HEK293 (cell line): ENCODE measurements at regions not wholly inside any gene's neighbourhood (a gene's known extent, or its start where the extent isn't known, plus 50 kb on each side); places are given as distances from the start of the nearest gene placed in this dataset.

Source experiments
- CTCF ChIA-PET: fragments of 350-600 bp; formaldehyde crosslinking; extraction: SDS; loops from one replicate; lab custom pipeline; 2021; ENCODE audit warnings: antibody characterized with exemption; lab: Yijun Ruan, JAX
- POLR2A ChIA-PET: fragments of 300-600 bp; formaldehyde crosslinking; extraction: SDS; loops from one replicate; lab custom pipeline; 2020; ENCODE audit warnings: antibody characterized with exemption, inconsistent platforms; lab: Yijun Ruan, JAX
- H3K27ac ChIP-seq: fragments of 200-500 bp; sonication (Bioruptor generic); 2 replicates; pipeline ENCODE4 v1.5.1; 2014; ENCODE audit warnings: low read depth, low read length, control low read depth, inconsistent platforms; ENCODE audit errors: extremely low read depth
- H3K36me3 ChIP-seq, 2 experiments: fragments of 200-500 bp in 1 of 2; sonication (Bioruptor generic) in 1 of 2; 1 replicate in 1 of 2; 2 replicates in 1 of 2; pipeline ENCODE4 v1.5.1; 2014 to 2017; ENCODE audit warnings: inconsistent platforms in 2 of 2, low read length in 2 of 2; ENCODE audit not compliant: control insufficient read depth in 2 of 2, insufficient read depth in 1 of 2
- H3K4me1 ChIP-seq: fragments of 200-500 bp; sonication (Bioruptor generic); 2 replicates; pipeline ENCODE4 v1.5.1; 2014; ENCODE audit warnings: mild to moderate bottlenecking, low read length, inconsistent platforms; ENCODE audit not compliant: control insufficient read depth, insufficient read depth
- H3K4me3 ChIP-seq: 2 replicates; pipeline ENCODE4 v1.5.1; 2011; ENCODE audit warnings: low read depth, mild to moderate bottlenecking, control low read depth, low read length, moderate library complexity
- H3K9me3 ChIP-seq: fragments of 200-500 bp; sonication (Bioruptor generic); 2 replicates; pipeline ENCODE4 v1.5.1; 2014; ENCODE audit warnings: low read depth, low read length, inconsistent platforms; ENCODE audit not compliant: control insufficient read depth, insufficient read depth
- GLIS2 ChIP-seq: fragments of 450-650 bp; formaldehyde crosslinking; IDR thresholded peaks from 2 replicates; pipeline ENCODE4 v1.5.1; 2016; ENCODE audit warnings: missing biosample characterization, missing genetic modification characterization
- KLF7 ChIP-seq: fragments of 450-650 bp; formaldehyde crosslinking; IDR thresholded peaks from 2 replicates; pipeline ENCODE4 v1.5.1; 2016; ENCODE audit warnings: missing biosample characterization, missing genetic modification characterization, borderline replicate concordance
- KLF8 ChIP-seq: fragments of 450-650 bp; formaldehyde crosslinking; IDR thresholded peaks from 2 replicates; pipeline ENCODE4 v1.5.1; 2016; ENCODE audit warnings: missing biosample characterization, missing genetic modification characterization
- MZF1 ChIP-seq: fragments of 450-650 bp; formaldehyde crosslinking; IDR thresholded peaks from 2 replicates; pipeline ENCODE4 v1.5.1; 2017; ENCODE audit warnings: missing biosample characterization, missing genetic modification characterization, borderline replicate concordance
- WT1 ChIP-seq: fragments of 450-650 bp; formaldehyde crosslinking; IDR thresholded peaks from 2 replicates; pipeline ENCODE4 v1.5.1; 2016; ENCODE audit warnings: missing biosample characterization, missing genetic modification characterization
- ZBTB21 ChIP-seq: fragments of 450-650 bp; formaldehyde crosslinking; IDR thresholded peaks from 2 replicates; pipeline ENCODE4 v1.5.1; 2017; ENCODE audit warnings: missing biosample characterization, missing genetic modification characterization
- ZBTB7A ChIP-seq: fragments of 450-650 bp; formaldehyde crosslinking; IDR thresholded peaks from 2 replicates; pipeline ENCODE4 v1.5.1; 2016; ENCODE audit warnings: low read depth, missing biosample characterization, missing genetic modification characterization
- ZNF155 ChIP-seq: fragments of 450-650 bp; formaldehyde crosslinking; IDR thresholded peaks from 2 replicates; pipeline ENCODE4 v1.5.1; 2016; ENCODE audit warnings: missing biosample characterization, missing genetic modification characterization
- ZNF175 ChIP-seq: fragments of 450-650 bp; formaldehyde crosslinking; IDR thresholded peaks from 2 replicates; pipeline ENCODE4 v1.5.1; 2016; ENCODE audit warnings: missing biosample characterization, missing genetic modification characterization
- ZNF311 ChIP-seq: fragments of 450-650 bp; formaldehyde crosslinking; IDR thresholded peaks from 2 replicates; pipeline ENCODE4 v1.5.1; 2017; ENCODE audit warnings: missing biosample characterization, missing genetic modification characterization, borderline replicate concordance
- ZNF350 ChIP-seq: fragments of 450-650 bp; formaldehyde crosslinking; IDR thresholded peaks from 2 replicates; pipeline ENCODE4 v1.5.0; 2017; ENCODE audit warnings: missing biosample characterization, mild to moderate bottlenecking, missing genetic modification characterization
- ZNF404 ChIP-seq: fragments of 450-650 bp; formaldehyde crosslinking; IDR thresholded peaks from 2 replicates; pipeline ENCODE4 v1.5.1; 2017; ENCODE audit warnings: missing biosample characterization, missing genetic modification characterization
- ZNF514 ChIP-seq: fragments of 450-650 bp; formaldehyde crosslinking; IDR thresholded peaks from 2 replicates; pipeline ENCODE4 v1.5.1; 2016; ENCODE audit warnings: missing biosample characterization, missing genetic modification characterization
- ZNF521 ChIP-seq: fragments of 450-650 bp; formaldehyde crosslinking; IDR thresholded peaks from 2 replicates; pipeline ENCODE4 v1.5.1; 2017; ENCODE audit warnings: missing biosample characterization, mild to moderate bottlenecking, missing genetic modification characterization
- ZNF561 ChIP-seq: fragments of 450-650 bp; IDR thresholded peaks from 2 replicates; pipeline ENCODE4 v1.5.1; 2018; ENCODE audit warnings: missing biosample characterization, missing genetic modification characterization, borderline replicate concordance
- ZNF571 ChIP-seq: fragments of 450-650 bp; formaldehyde crosslinking; IDR thresholded peaks from 2 replicates; pipeline ENCODE4 v1.5.0; 2017; ENCODE audit warnings: missing biosample characterization, missing genetic modification characterization
- ZNF701 ChIP-seq: fragments of 450-650 bp; formaldehyde crosslinking; IDR thresholded peaks from 2 replicates; pipeline ENCODE4 v1.5.1; 2016; ENCODE audit warnings: missing biosample characterization, missing genetic modification characterization
- ZNF707 ChIP-seq: fragments of 450-650 bp; formaldehyde crosslinking; IDR thresholded peaks from 2 replicates; pipeline ENCODE4 v1.5.1; 2016; ENCODE audit warnings: missing biosample characterization, missing genetic modification characterization
- ZNF76 ChIP-seq: fragments of 450-650 bp; formaldehyde crosslinking; IDR thresholded peaks from 2 replicates; pipeline ENCODE4; 2016; ENCODE audit warnings: low read depth, missing biosample characterization, missing genetic modification characterization, borderline replicate concordance
- TF ChIP-seq, protein P1 (sequence below): fragments of 450-650 bp; formaldehyde crosslinking; IDR thresholded peaks from 2 replicates; pipeline ENCODE4 v1.5.1; 2016; ENCODE audit warnings: missing biosample characterization, missing genetic modification characterization
- TF ChIP-seq, protein P2 (sequence below): fragments of 450-650 bp; formaldehyde crosslinking; optimal IDR thresholded peaks from 2 replicates; pipeline ENCODE3; 2016; ENCODE audit warnings: missing biosample characterization, mild to moderate bottlenecking, missing genetic modification characterization
- TF ChIP-seq, protein P3 (sequence below): fragments of 450-650 bp; formaldehyde crosslinking; IDR thresholded peaks from 2 replicates; pipeline ENCODE4 v1.5.1; 2017; ENCODE audit warnings: missing biosample characterization, missing genetic modification characterization
- TF ChIP-seq, protein P4 (sequence below): fragments of 450-650 bp; formaldehyde crosslinking; IDR thresholded peaks from 2 replicates; pipeline ENCODE4 v1.5.1; 2016; ENCODE audit warnings: missing biosample characterization, missing genetic modification characterization
- TF ChIP-seq, protein P5 (sequence below): fragments of 450-650 bp; formaldehyde crosslinking; IDR thresholded peaks from 2 replicates; pipeline ENCODE4 v1.5.1; 2017; ENCODE audit warnings: missing biosample characterization, missing genetic modification characterization

DNA sequence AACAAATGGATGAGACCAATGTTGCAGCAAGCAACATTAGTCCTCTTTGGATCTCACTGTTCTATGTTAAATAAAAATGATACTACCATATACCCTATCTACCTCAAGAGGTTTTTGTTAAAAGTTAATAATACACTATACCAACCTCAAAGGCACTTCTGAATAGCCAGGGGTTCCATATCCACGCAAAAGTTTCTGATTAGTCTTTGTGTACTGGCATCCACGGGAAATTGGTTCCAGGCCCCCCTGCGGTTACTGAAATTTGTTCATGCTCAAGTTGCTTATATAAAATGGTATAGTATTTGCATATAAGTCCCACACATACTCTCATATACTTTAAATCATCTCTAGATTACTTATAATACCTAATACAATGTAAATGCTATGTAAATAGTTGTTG lies 585.7 kb downstream of the INSC start:
- CTCF ChIA-PET, result no interaction called here
- H3K36me3 ChIP-seq, result no peaks in the 10 kb centered on the region
- no peaks in the 10 kb centered on the region for H3K9me3 ChIP-seq
- H3K27ac ChIP-seq, result no peak overlapping the region
- no peaks in the 10 kb centered on the region for H3K4me1 ChIP-seq
- no peak overlapping the region for H3K4me3 ChIP-seq
- no peak for TF ChIP-seq ZNF521 (tag by site-specific recombination)
- TF ChIP-seq KLF8, result no peak
- no peak for TF ChIP-seq ZNF707 (tag by site-specific recombination)
- TF ChIP-seq GLIS2 (tag by site-specific recombination), result no peak
- no peak for TF ChIP-seq ZNF701 (tag by site-specific recombination)
- no peak for TF ChIP-seq KLF7
- TF ChIP-seq, protein P1, sequence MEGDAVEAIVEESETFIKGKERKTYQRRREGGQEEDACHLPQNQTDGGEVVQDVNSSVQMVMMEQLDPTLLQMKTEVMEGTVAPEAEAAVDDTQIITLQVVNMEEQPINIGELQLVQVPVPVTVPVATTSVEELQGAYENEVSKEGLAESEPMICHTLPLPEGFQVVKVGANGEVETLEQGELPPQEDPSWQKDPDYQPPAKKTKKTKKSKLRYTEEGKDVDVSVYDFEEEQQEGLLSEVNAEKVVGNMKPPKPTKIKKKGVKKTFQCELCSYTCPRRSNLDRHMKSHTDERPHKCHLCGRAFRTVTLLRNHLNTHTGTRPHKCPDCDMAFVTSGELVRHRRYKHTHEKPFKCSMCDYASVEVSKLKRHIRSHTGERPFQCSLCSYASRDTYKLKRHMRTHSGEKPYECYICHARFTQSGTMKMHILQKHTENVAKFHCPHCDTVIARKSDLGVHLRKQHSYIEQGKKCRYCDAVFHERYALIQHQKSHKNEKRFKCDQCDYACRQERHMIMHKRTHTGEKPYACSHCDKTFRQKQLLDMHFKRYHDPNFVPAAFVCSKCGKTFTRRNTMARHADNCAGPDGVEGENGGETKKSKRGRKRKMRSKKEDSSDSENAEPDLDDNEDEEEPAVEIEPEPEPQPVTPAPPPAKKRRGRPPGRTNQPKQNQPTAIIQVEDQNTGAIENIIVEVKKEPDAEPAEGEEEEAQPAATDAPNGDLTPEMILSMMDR (tag by site-specific recombination), result no peak
- no peak for TF ChIP-seq ZNF350 (tag by site-specific recombination)
- TF ChIP-seq ZNF404 (tag by site-specific recombination), result no peak
- TF ChIP-seq ZNF76 (tag by site-specific recombination), result no peak
- TF ChIP-seq ZBTB21 (tag by site-specific recombination), result no peak
- TF ChIP-seq, protein P2, sequence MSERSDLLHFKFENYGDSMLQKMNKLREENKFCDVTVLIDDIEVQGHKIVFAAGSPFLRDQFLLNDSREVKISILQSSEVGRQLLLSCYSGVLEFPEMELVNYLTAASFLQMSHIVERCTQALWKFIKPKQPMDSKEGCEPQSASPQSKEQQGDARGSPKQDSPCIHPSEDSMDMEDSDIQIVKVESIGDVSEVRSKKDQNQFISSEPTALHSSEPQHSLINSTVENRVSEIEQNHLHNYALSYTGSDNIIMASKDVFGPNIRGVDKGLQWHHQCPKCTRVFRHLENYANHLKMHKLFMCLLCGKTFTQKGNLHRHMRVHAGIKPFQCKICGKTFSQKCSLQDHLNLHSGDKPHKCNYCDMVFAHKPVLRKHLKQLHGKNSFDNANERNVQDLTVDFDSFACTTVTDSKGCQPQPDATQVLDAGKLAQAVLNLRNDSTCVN, result no peak
- POLR2A ChIA-PET, result no interaction called here

DNA sequence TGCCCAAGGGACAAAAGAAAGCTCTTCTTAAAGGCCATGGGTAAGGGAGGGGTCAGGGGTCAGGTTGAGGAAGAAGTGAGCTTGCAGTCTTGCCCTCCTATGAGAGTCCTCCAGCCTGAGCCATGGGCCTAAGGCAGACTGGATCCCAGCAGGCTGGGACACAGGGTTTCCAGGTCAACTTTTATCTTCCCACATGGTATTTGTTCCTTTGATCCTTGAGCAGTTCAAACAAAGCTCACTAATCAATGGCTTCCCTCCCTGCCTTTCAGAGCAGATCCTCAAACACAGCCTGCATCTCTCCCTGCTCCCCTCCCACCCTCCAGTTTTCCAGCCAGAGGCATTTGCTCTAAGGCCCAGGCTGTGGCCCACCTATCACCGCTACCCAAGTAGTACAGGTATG lies 589.3 kb downstream of the INSC start:
- Histone ChIP-seq H3K9me3 (no peaks in the 10 kb centered on the region), H3K4me3 (no peak overlapping the region), H3K4me1 (no peaks in the 10 kb centered on the region), H3K36me3 (no peaks in the 10 kb centered on the region), H3K27ac (no peak overlapping the region)
- ChIA-PET POLR2A (no interaction called here), CTCF (interaction anchor here (0.6 kb wide), 1 partner anchor 52 kb away, joined by 5 read pairs; no protein-coding TSS in a partner anchor)
- TF ChIP-seq ZBTB7A (tag by site-specific recombination), result no peak
- TF ChIP-seq ZNF175 (tag by site-specific recombination), result no peak
- no peak for TF ChIP-seq MZF1 (tag by site-specific recombination)
- TF ChIP-seq, protein P3, sequence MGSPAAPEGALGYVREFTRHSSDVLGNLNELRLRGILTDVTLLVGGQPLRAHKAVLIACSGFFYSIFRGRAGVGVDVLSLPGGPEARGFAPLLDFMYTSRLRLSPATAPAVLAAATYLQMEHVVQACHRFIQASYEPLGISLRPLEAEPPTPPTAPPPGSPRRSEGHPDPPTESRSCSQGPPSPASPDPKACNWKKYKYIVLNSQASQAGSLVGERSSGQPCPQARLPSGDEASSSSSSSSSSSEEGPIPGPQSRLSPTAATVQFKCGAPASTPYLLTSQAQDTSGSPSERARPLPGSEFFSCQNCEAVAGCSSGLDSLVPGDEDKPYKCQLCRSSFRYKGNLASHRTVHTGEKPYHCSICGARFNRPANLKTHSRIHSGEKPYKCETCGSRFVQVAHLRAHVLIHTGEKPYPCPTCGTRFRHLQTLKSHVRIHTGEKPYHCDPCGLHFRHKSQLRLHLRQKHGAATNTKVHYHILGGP (tag by site-specific recombination), result no peak
- no peak for TF ChIP-seq ZNF311 (tag by site-specific recombination)
- no peak for TF ChIP-seq WT1 (tag by site-specific recombination)
- TF ChIP-seq, protein P1 (tag by site-specific recombination), result no peak
- TF ChIP-seq, protein P4, sequence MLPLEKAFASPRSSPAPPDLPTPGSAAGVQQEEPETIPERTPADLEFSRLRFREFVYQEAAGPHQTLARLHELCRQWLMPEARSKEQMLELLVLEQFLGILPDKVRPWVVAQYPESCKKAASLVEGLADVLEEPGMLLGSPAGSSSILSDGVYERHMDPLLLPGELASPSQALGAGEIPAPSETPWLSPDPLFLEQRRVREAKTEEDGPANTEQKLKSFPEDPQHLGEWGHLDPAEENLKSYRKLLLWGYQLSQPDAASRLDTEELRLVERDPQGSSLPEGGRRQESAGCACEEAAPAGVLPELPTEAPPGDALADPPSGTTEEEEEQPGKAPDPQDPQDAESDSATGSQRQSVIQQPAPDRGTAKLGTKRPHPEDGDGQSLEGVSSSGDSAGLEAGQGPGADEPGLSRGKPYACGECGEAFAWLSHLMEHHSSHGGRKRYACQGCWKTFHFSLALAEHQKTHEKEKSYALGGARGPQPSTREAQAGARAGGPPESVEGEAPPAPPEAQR, result no peak
- no peak for TF ChIP-seq ZNF571 (tag by site-specific recombination)
- no peak for TF ChIP-seq ZNF561 (tag by site-specific recombination)
- TF ChIP-seq, protein P5, sequence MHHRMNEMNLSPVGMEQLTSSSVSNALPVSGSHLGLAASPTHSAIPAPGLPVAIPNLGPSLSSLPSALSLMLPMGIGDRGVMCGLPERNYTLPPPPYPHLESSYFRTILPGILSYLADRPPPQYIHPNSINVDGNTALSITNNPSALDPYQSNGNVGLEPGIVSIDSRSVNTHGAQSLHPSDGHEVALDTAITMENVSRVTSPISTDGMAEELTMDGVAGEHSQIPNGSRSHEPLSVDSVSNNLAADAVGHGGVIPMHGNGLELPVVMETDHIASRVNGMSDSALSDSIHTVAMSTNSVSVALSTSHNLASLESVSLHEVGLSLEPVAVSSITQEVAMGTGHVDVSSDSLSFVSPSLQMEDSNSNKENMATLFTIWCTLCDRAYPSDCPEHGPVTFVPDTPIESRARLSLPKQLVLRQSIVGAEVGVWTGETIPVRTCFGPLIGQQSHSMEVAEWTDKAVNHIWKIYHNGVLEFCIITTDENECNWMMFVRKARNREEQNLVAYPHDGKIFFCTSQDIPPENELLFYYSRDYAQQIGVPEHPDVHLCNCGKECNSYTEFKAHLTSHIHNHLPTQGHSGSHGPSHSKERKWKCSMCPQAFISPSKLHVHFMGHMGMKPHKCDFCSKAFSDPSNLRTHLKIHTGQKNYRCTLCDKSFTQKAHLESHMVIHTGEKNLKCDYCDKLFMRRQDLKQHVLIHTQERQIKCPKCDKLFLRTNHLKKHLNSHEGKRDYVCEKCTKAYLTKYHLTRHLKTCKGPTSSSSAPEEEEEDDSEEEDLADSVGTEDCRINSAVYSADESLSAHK (tag by site-specific recombination), result no peak
- TF ChIP-seq ZNF514, result no peak
- TF ChIP-seq ZNF155 (tag by site-specific recombination), result no peak
